H1 (cell line): ENCODE measurements at regions not wholly inside any gene's neighbourhood (a gene's known extent, or its start where the extent isn't known, plus 50 kb on each side); places are given as distances from the start of the nearest gene placed in this dataset.

Experiments used
- CTCF ChIA-PET: fragments of 300-600 bp; sonication (Branson Sonifier 250); formaldehyde crosslinking; loops from one replicate; lab custom pipeline; 2021; ENCODE audit not compliant: partially characterized antibody; lab: Charles Lee
- POLR2A ChIA-PET: fragments of 300-600 bp; sonication (Branson Sonifier 250); formaldehyde crosslinking; loops from one replicate; lab custom pipeline; 2021; ENCODE audit warnings: inconsistent platforms; ENCODE audit not compliant: partially characterized antibody; lab: Charles Lee
- DNase-seq, 2 experiments: peaks; one replicate each; pipeline versions ENCODE4 v3.0.0 to v3.0.0-alpha.2; 2010 to 2022; ENCODE audit warnings: low spot score in 2 of 2, low read depth in 1 of 2, mixed read lengths in 1 of 2
- FAIRE-seq: peaks from 2 replicates; lab custom pipeline; 2011; peaks lifted over from hg19 to GRCh38; lab: Jason Lieb, UNC
- H2AFZ ChIP-seq: 2 replicates; pipeline ENCODE4 v1.8.1; 2012; ENCODE audit warnings: low read length, inconsistent platforms
- H2AK5ac ChIP-seq: 2 replicates; pipeline ENCODE4 v1.6.1; 2013; ENCODE audit warnings: low read depth, low read length
- H2BK120ac ChIP-seq: replicated peaks from 2 replicates; pipeline ENCODE3; 2013; ENCODE audit warnings: low read depth, low read length, inconsistent platforms
- H2BK12ac ChIP-seq: 2 replicates; pipeline ENCODE4 v1.6.1; 2013; ENCODE audit warnings: low read depth, low read length
- H2BK15ac ChIP-seq: 2 replicates; pipeline ENCODE4 v1.6.1; 2013; ENCODE audit warnings: low read length
- H2BK20ac ChIP-seq: 2 replicates; pipeline ENCODE4 v1.6.1; 2013; ENCODE audit warnings: low read length
- H2BK5ac ChIP-seq: 2 replicates; pipeline ENCODE4 v1.6.1; 2013; ENCODE audit warnings: low read depth, low read length
- H3K14ac ChIP-seq: 2 replicates; pipeline ENCODE4 v1.6.1; 2013; ENCODE audit warnings: inconsistent platforms; ENCODE audit not compliant: insufficient read length
- H3K18ac ChIP-seq: 2 replicates; pipeline ENCODE4 v1.6.1; 2013; ENCODE audit warnings: low read length; ENCODE audit errors: extremely low read depth
- H3K23ac ChIP-seq: 2 replicates; pipeline ENCODE4 v1.6.1; 2013; ENCODE audit warnings: inconsistent platforms; ENCODE audit not compliant: insufficient read length
- H3K23me2 ChIP-seq: 2 replicates; pipeline ENCODE4 v1.6.1; 2013; ENCODE audit warnings: low read depth, low read length
- H3K27ac ChIP-seq: 2 replicates; pipeline ENCODE4 v1.6.1; 2011; ENCODE audit warnings: low read depth, low read length, inconsistent platforms
- H3K27me3 ChIP-seq, 4 experiments: replicated peaks in 1 of 4; 1 replicate in 1 of 4; 2 replicates in 3 of 4; pipeline versions ENCODE4 v1.6.1 to v1.8.1; 2011 to 2013; ENCODE audit warnings: low read length in 3 of 4, mild to moderate bottlenecking in 3 of 4, inconsistent platforms in 2 of 4, mixed read lengths in 2 of 4, moderate library complexity in 1 of 4; ENCODE audit not compliant: control insufficient read depth in 3 of 4, insufficient read depth in 3 of 4; ENCODE audit errors: extremely low read depth in 1 of 4
- H3K36me3 ChIP-seq, 4 experiments: 2 replicates each; pipeline versions ENCODE4 v1.6.1 to v1.8.1; 2011 to 2013; ENCODE audit warnings: mild to moderate bottlenecking in 4 of 4, low read length in 3 of 4, moderate library complexity in 2 of 4, control low read depth in 1 of 4, inconsistent platforms in 1 of 4; ENCODE audit not compliant: insufficient read depth in 4 of 4, control insufficient read depth in 2 of 4
- H3K4ac ChIP-seq: replicated peaks from 2 replicates; pipeline ENCODE3; 2013; ENCODE audit warnings: low read length, low read depth, mixed read lengths, inconsistent platforms; ENCODE audit not compliant: insufficient read length
- H3K4me1 ChIP-seq, 4 experiments: replicated peaks in 1 of 4; 1 replicate in 1 of 4; 2 replicates in 3 of 4; pipeline versions ENCODE4 v1.6.1 to v1.8.1; 2011 to 2013; ENCODE audit warnings: low read length in 3 of 4, inconsistent platforms in 2 of 4, mixed read lengths in 1 of 4; ENCODE audit not compliant: insufficient read depth in 4 of 4, control insufficient read depth in 3 of 4
- H3K4me2 ChIP-seq, 2 experiments: 2 replicates each; pipeline versions ENCODE4 v1.6.1 to v1.8.1; 2011 to 2013; ENCODE audit warnings: low read depth in 2 of 2, low read length in 2 of 2, control low read depth in 1 of 2, inconsistent platforms in 1 of 2, mild to moderate bottlenecking in 1 of 2; ENCODE audit not compliant: insufficient read depth in 1 of 2
- H3K4me3 ChIP-seq, 4 experiments: fragments of 200-600, 300-600 bp in 1 of 4; sonication (generic), shearing (Covaris generic), sonication (Bioruptor Twin) in 1 of 4; 2 replicates each; pipeline versions ENCODE4 v1.5.1 to v1.8.1; 2011 to 2016; ENCODE audit warnings: low read length in 4 of 4, low read depth in 3 of 4, control low read depth in 2 of 4, inconsistent platforms in 2 of 4, mild to moderate bottlenecking in 2 of 4, mixed read lengths in 1 of 4, moderate library complexity in 1 of 4; ENCODE audit not compliant: insufficient read depth in 2 of 4; ENCODE audit errors: extremely low read depth in 1 of 4
- H3K56ac ChIP-seq: replicated peaks from 2 replicates; pipeline ENCODE3; 2013; ENCODE audit warnings: low read depth, mild to moderate bottlenecking, mixed read lengths, low read length, inconsistent platforms; ENCODE audit not compliant: insufficient read length
- H3K79me1 ChIP-seq: 2 replicates; pipeline ENCODE4 v1.6.1; 2013; ENCODE audit warnings: low read depth, low read length, control low read depth
- H3K79me2 ChIP-seq, 2 experiments: 2 replicates each; pipeline versions ENCODE4 v1.6.1 to v1.8.1; 2012 to 2013; ENCODE audit warnings: low read length in 2 of 2, mild to moderate bottlenecking in 2 of 2, inconsistent platforms in 1 of 2; ENCODE audit not compliant: insufficient read depth in 2 of 2, control insufficient read depth in 1 of 2
- H3K9ac ChIP-seq, 4 experiments: replicated peaks in 1 of 4; 1 replicate in 1 of 4; 2 replicates in 3 of 4; pipeline versions ENCODE4 v1.6.1 to v1.8.1; 2011 to 2013; ENCODE audit warnings: low read depth in 3 of 4, low read length in 3 of 4, control low read depth in 2 of 4, mild to moderate bottlenecking in 2 of 4, moderate library complexity in 2 of 4, inconsistent platforms in 1 of 4; ENCODE audit errors: extremely low read depth in 1 of 4
- H3K9me3 ChIP-seq, 2 experiments: 2 replicates each; pipeline versions ENCODE4 v1.6.1 to v1.8.1; 2012 to 2013; ENCODE audit warnings: mild to moderate bottlenecking in 2 of 2, moderate library complexity in 2 of 2, control low read depth in 1 of 2, inconsistent platforms in 1 of 2, low read depth in 1 of 2, low read length in 1 of 2, mixed read lengths in 1 of 2; ENCODE audit not compliant: insufficient read depth in 2 of 2
- H4K20me1 ChIP-seq, 2 experiments: replicated peaks in 1 of 2; 2 replicates each; pipeline versions ENCODE3 to v1.8.1; 2011 to 2013; ENCODE audit warnings: inconsistent platforms in 2 of 2, low read length in 2 of 2, mild to moderate bottlenecking in 1 of 2; ENCODE audit not compliant: insufficient read depth in 2 of 2, control insufficient read depth in 1 of 2
- H4K5ac ChIP-seq: 2 replicates; pipeline ENCODE4 v1.6.1; 2013; ENCODE audit warnings: low read length, low read depth, mixed read lengths, inconsistent platforms; ENCODE audit not compliant: insufficient read length
- H4K8ac ChIP-seq: 2 replicates; pipeline ENCODE4 v1.8.0; 2013; ENCODE audit warnings: mild to moderate bottlenecking, moderate library complexity, low read length, inconsistent platforms; ENCODE audit not compliant: insufficient read depth; ENCODE audit errors: extremely low read depth
- H4K91ac ChIP-seq: replicated peaks from 2 replicates; pipeline ENCODE3; 2013; ENCODE audit warnings: low read length, mixed read lengths, inconsistent platforms; ENCODE audit not compliant: insufficient read length
- BCL11A ChIP-seq, 2 experiments: IDR thresholded peaks; one replicate each; pipeline ENCODE4 v1.6.1; 2011; ENCODE audit warnings: low read depth in 2 of 2, low read length in 2 of 2, mild to moderate bottlenecking in 2 of 2
- BRCA1 ChIP-seq: IDR thresholded peaks from 2 replicates; pipeline ENCODE4 v1.6.1; 2012; ENCODE audit warnings: low read depth, low read length, improper control_type of control experiment
- CHD1 ChIP-seq: IDR thresholded peaks from 2 replicates; pipeline ENCODE4 v1.6.1; 2012; ENCODE audit warnings: low read depth, low read length, improper control_type of control experiment
- FOSL1 ChIP-seq: IDR thresholded peaks from 2 replicates; pipeline ENCODE4 v1.6.1; 2011; ENCODE audit warnings: mild to moderate bottlenecking, low read depth, low read length, moderate library complexity; ENCODE audit not compliant: insufficient read depth
- HDAC6 ChIP-seq: IDR thresholded peaks from one replicate; pipeline ENCODE4 v1.7.1; 2012; ENCODE audit warnings: low read depth, mild to moderate bottlenecking, inconsistent platforms, low read length, moderate library complexity
- JUND ChIP-seq: IDR thresholded peaks from 2 replicates; pipeline ENCODE4 v1.6.1; 2011; ENCODE audit warnings: mild to moderate bottlenecking, improper control_type of control experiment, low read length
- KDM1A ChIP-seq: fragments of 200-600, 300-600 bp; sonication (generic); IDR thresholded peaks from 2 replicates; pipeline ENCODE4 v1.7.1; 2016; ENCODE audit warnings: mild to moderate bottlenecking, low read length, borderline replicate concordance
- POLR2A ChIP-seq, 2 experiments: IDR thresholded peaks; 1 replicate in 1 of 2; 2 replicates in 1 of 2; pipeline ENCODE4 v1.6.1; 2011; ENCODE audit warnings: low read depth in 2 of 2, low read length in 2 of 2, mild to moderate bottlenecking in 2 of 2; ENCODE audit errors: control extremely low read depth in 1 of 2
- RAD21 ChIP-seq, 2 experiments: IDR thresholded peaks in 1 of 2; conservative IDR thresholded peaks in 1 of 2; 2 replicates each; pipeline ENCODE4 v1.6.1; 2011; ENCODE audit warnings: low read depth in 2 of 2, low read length in 2 of 2, improper control_type of control experiment in 1 of 2, inconsistent platforms in 1 of 2, mild to moderate bottlenecking in 1 of 2, moderate library complexity in 1 of 2
- RFX5 ChIP-seq: IDR thresholded peaks from 2 replicates; pipeline ENCODE4 v1.6.1; 2011; ENCODE audit warnings: low read depth, low read length, improper control_type of control experiment, borderline replicate concordance
- SIRT6 ChIP-seq: IDR thresholded peaks from one replicate; pipeline ENCODE4 v1.7.1; 2012; ENCODE audit warnings: low read length, inconsistent platforms
- SRF ChIP-seq: IDR thresholded peaks from 2 replicates; pipeline ENCODE4 v1.6.1; 2011; ENCODE audit warnings: mild to moderate bottlenecking, low read depth, low read length, moderate library complexity
- SUZ12 ChIP-seq: fragments of 200-600 bp; sonication (generic); IDR thresholded peaks from 2 replicates; pipeline ENCODE4 v1.6.1; 2012; ENCODE audit warnings: mild to moderate bottlenecking, inconsistent platforms, low read length, moderate library complexity, mixed read lengths
- WGBS, 2 experiments: shearing (Covaris generic) in 1 of 2; methylation state at CpG; one replicate each; pipeline versions ENCODE4 v1.1.6 to v1.1.7; 2013 to 2015; ENCODE audit warnings: low lambda C conversion rate in 2 of 2, mixed read lengths in 2 of 2, inconsistent platforms in 1 of 2, low coverage in 1 of 2, missing lambda C conversion rate in 1 of 2; ENCODE audit not compliant: insufficient replicate concordance in 2 of 2, insufficient coverage in 1 of 2, insufficient read length in 1 of 2; ENCODE audit errors: extremely low coverage in 1 of 2, missing lambda C conversion rate in 1 of 2; 5-methylcytosine and 5-hydroxymethylcytosine counted together
- TF ChIP-seq, protein P1 (sequence below): IDR thresholded peaks from 2 replicates; pipeline ENCODE4 v1.6.1; 2012; ENCODE audit warnings: inconsistent platforms

DNA sequence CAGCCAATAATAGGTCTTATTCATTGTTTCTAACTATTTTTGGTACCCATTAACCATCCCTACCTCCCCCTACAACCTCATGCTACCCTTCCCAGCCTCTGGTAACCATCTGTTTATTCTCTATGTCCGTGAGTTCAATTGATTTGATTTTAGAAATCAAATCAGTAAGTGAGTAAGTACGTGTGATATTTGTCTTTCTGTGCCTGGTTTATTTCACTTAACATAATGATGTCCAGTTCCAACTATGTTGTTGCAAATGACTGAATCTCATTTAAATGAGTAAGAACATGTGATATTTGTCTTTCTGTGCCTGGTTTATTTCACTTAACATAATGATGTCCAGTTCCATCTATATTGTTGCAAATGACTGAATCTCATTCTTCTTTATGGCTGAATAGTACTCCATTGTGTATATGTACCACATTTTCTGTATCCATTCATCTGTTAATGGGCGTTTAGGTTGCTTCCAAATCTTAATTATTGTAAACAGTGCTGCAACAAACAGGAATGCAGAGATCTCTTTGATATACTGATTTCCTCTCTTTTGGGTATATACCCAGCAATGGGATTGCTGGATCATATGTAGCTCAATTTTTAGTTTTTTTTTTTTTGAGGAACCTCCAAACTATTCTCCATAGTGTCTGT lies 49.7 kb upstream of the BICC1 start:
- no peaks in the 10 kb centered on the region for H3K79me2 ChIP-seq
- no peak overlapping the region for H2BK12ac ChIP-seq
- H4K5ac ChIP-seq, result no peak overlapping the region
- H2BK15ac ChIP-seq, result no peak overlapping the region
- H3K27me3 ChIP-seq, result no peaks in the 10 kb centered on the region
- H3K18ac ChIP-seq, result no peak overlapping the region
- ChIA-PET POLR2A (no interaction called here), CTCF (interaction anchor here (2.0 to 3.2 kb wide), 3 partner anchors 9 to 18 kb away, joined by 6 to 16 read pairs (median 12); no protein-coding TSS in a partner anchor)
- no peak overlapping the region for H3K23ac ChIP-seq
- H3K4ac ChIP-seq, result no peak overlapping the region
- H3K4me3 ChIP-seq, result no peak overlapping the region
- no peak overlapping the region for H3K56ac ChIP-seq
- H3K9me3 ChIP-seq, result peaks cover 0 to 3% of the 10 kb centered on the region in 2 experiments; a peak in 2 of 4 replicates
- H4K8ac ChIP-seq, result no peak overlapping the region
- no peaks in the 10 kb centered on the region for H3K4me1 ChIP-seq
- H2AK5ac ChIP-seq, result no peak overlapping the region
- H2AFZ ChIP-seq, result no peak overlapping the region
- no peaks in the 10 kb centered on the region for H3K23me2 ChIP-seq
- H3K4me2 ChIP-seq, result no peak overlapping the region
- H2BK120ac ChIP-seq, result no peak overlapping the region
- DNase-seq (no peak), FAIRE-seq (no peak)
- no peak overlapping the region for H4K91ac ChIP-seq
- WGBS, 2 experiments, result 94% methylated on average over 3 of the region's 3 CpGs; no CpG with 5 or more reads in 1 of the 2 experiments
- H3K27ac ChIP-seq, result no peak overlapping the region
- no peak overlapping the region for H3K14ac ChIP-seq
- H2BK20ac ChIP-seq, result no peak overlapping the region
- H4K20me1 ChIP-seq, result no peaks in the 10 kb centered on the region
- no peak overlapping the region for H2BK5ac ChIP-seq
- no peaks in the 10 kb centered on the region for H3K36me3 ChIP-seq
- no peak overlapping the region for H3K9ac ChIP-seq
- no peaks in the 10 kb centered on the region for H3K79me1 ChIP-seq
- TF ChIP-seq POLR2A (IDR thresholded peaks at IDR 0.05; ENCODE audit: control extremely low read depth in 1 of 2, low read depth in 2 of 2, low read length in 2 of 2) (no peak), BCL11A (IDR thresholded peaks at IDR 0.05; ENCODE audit: low read depth in 2 of 2, low read length in 2 of 2) (no peak), CHD1 (no peak), SUZ12 (no peak), HDAC6 (no peak), RFX5 (no peak), KDM1A (no peak), FOSL1 (no peak), SRF (no peak), JUND (no peak), RAD21 (IDR thresholded peaks at IDR 0.05 in 1 of 2, conservative IDR thresholded peaks at IDR 0.05 in 1 of 2; ENCODE audit: low read depth in 2 of 2, low read length in 2 of 2) (no peak), BRCA1 (no peak), SIRT6 (no peak)
- TF ChIP-seq, protein P1, sequence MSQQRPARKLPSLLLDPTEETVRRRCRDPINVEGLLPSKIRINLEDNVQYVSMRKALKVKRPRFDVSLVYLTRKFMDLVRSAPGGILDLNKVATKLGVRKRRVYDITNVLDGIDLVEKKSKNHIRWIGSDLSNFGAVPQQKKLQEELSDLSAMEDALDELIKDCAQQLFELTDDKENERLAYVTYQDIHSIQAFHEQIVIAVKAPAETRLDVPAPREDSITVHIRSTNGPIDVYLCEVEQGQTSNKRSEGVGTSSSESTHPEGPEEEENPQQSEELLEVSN, result no peak
